ENCODE measurements at regions not wholly inside any gene's neighbourhood (a gene's known extent, or its start where the extent isn't known, plus 50 kb on each side); places are given as distances from the start of the nearest gene placed in this dataset.
"Not testable (repeated sequence)": the region's sequence is repeated elsewhere in the genome, so short reads cannot be mapped to it uniquely, and the experiment has no call there.

GRCh38 chr4:17038510-17039176 lies 140.2 kb upstream of the LDB2 start:
- DNase-seq: no peak

DNA sequence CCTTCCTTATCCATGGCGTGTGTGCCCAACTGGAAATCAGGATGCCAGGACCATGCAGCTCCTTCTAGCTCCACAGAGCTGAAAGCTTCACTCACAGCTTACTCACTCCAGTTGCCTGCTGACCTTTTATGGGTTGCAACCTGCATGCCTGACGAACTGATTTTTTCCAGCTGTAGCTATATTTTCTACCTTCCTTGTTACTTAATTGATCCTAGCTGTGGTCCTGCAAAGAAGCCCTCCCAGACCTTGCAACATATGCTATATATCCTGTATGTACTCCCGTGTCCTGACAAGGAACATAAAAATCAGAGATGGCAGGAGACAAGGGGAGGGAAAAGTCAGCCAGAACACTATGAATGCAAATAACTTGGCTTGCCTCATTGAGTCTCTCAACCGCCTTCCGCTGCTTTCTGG lies 135.3 kb upstream of the LDB2 start:
- DNase-seq: no peak

DNA sequence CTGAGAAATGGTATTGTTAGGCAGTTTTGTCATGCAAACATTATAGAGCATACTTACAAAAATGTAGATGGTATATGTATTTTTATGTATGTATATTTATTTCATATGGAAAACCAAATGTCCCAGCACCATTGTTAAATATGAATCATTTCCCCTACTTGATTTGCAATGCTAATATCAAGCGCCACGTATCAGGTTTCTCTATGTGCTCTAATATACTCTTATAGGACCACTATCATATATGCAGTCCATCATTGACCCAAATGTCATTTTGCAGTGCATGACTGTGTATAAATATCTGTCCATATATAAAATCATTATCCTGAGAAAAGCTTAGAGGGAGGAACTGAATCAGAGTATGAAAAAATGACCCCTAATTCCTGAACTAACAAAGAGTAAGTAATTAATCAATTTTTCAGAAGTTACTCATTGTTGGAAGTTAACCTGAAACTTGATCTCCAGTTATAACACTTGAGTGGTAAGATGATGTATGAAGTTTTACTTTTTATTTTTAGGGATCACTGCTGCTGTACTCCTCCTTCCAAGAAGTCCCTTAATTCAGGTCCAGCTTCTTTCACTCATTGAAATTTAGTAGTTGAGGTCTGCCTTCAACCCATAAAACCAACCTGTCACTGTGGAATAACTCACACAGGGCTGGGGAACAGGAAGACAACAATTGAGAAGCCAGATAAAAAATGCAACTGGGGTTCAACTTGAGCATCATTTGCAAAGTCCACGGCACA lies 134.8 kb upstream of the LDB2 start:
- DNase-seq: no peak

GRCh38 chr4:17030543-17030942 lies 132.1 kb upstream of the LDB2 start:
- DNase-seq: no peak

DNA sequence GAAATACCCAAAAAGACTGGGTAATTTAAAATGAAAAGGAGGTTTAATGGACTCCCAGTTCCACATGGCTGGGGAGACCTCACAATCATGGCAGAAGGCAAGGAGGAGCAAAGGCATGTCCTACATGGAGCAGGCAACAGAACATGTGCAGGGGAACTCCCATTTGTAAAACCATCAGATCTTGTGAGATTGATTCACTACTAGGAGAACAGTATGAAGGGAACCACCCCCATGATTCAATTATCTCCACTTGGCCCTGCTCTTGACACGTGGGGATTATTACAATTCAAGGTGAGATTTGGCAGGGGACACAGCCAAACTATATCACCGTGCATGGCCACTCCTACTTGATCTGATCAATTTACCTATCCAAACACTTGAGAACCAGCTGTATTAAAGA lies 131.5 kb upstream of the LDB2 start:
- no peak for DNase-seq

- DNase-seq: no peak
Observed at GRCh38 chr4:17029432-17029831, 131.0 kb upstream of the LDB2 start.

GRCh38 chr4:17027495-17027894 lies 129.1 kb upstream of the LDB2 start:
- no peak for DNase-seq

DNA sequence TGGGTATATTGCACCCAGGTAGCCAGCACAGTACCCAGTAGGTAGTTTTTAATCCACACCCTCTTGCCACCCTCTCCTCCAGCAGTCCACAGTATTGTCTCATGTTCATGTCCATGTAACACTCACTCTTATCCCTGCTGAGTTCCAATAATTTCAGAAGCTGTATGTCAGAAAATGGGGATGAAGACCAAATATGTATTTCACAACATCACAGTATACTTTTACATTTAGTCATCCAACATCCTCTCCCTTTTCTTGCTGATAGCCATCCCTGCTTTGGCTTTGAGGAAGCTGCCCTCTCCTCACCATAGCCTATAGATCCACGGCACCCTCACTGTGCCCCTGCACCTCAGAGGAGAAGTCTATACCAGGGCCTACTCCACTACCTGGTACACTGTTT lies 126.0 kb upstream of the LDB2 start:
- DNase-seq: no peak

DNA sequence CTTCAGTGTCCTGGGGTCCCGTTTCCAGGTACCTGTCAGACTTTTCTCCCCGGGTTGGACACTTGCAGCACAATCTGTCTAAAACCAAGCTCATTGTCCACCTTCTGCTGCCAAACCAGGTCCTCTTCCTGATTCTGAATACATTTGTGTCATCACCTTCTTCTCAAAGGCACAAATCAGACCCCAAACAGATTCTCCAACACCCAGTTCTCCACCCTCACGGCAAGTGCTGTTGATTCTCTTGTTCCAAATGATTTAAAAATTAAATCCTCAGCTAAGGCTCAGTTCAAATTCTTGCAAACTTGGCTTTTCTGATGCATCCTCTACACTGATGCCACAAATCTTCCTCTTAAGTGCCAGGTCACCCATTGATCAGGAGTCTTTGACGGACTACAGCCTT lies 122.5 kb upstream of the LDB2 start:
- no peak for DNase-seq

- DNase-seq: no peak
Observed at GRCh38 chr4:17020451-17020850, 122.0 kb upstream of the LDB2 start.

DNA sequence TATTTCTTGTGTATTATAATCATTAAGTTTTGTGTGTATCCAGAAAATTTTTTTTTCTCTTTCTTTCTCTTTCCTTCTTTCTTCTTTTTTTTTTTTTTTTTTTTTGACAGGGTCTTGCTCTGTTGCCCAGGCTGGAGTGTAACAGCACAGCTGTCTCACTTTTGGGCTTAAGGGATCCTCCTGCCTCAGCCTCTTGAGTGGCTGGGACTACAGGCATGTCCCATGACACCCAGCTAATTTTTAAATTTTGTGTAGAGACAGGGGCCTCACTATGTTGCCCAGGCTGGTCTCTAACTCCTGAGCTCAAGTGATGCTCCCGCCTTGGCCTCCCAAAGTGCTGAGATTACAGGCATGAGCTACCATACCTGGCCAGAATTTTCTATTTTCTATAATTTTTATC lies 120.2 kb upstream of the LDB2 start:
- not testable (repeated sequence) for DNase-seq

DNA sequence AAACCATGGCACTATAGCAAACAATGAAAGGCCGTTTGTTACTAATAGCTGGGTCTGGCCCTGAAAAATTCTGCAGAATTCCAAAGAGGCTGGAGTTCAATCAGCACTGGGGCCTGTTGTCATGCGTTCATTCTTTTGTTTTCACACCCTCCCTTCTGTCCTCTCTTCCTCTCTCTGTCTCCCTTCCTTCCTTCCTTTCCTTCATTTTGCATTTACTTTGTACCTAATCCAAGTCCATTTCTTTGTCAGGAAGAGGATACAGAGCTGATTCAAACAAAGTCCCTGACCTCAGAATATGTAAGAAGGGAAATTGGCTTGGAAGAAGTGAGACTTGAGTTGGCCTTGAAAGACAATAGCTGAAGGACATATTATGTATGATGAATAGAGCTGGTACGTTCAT lies 119.6 kb upstream of the LDB2 start:
- no peak for DNase-seq

DNA sequence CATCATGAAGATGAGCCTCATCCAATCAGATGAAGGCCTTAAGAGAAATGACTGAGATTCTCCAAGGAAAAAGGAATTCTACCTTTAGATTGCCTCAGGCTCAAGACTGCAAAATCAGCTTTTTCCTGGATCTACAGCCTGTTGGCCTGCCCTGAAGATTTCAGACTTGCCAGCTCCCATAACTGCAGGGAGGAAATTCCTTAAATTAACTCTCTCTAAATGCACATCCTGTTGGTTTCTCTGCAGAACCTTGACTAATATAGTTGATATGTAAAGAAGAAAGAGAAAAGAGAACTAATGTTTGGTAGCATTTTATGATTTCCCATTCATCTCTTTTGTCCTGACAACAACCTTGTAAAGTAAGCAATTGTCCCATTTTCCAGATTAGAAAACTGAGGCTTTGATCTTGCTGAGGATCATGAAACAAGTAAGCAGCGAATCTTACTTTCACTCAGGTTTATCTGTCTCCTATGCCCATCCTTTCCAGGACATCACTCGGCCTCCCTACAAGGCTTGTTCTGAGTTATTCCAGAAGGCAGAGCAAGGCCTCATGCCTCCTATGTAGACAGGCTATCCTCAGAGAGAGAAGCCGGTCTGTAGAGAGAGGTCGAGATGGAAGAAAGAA lies 115.0 kb upstream of the LDB2 start:
- DNase-seq: no peak

DNA sequence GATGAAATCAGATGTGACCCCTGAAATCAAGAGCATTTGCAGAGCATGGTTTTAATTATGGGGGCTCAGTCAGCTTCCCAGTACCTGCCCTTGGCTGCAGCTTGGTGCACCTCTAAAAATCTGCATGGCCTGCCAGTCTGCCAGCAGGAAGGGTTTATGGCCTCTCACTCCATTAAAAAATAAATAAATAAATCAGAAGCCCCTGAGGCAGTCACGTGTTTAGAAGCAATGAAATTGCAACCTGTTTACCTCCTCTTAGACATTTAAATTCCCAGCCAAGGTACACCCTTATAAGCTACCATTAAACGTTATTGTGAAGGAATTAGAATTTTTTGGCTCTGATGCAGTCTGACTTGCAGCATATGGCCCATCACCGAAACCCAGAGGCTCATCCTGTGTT lies 114.0 kb upstream of the LDB2 start:
- no peak for DNase-seq

- DNase-seq: no peak
Observed at GRCh38 chr4:17010426-17011087, 112.1 kb upstream of the LDB2 start.

GRCh38 chr4:17009871-17010367 lies 111.5 kb upstream of the LDB2 start:
- DNase-seq: no peak

DNA sequence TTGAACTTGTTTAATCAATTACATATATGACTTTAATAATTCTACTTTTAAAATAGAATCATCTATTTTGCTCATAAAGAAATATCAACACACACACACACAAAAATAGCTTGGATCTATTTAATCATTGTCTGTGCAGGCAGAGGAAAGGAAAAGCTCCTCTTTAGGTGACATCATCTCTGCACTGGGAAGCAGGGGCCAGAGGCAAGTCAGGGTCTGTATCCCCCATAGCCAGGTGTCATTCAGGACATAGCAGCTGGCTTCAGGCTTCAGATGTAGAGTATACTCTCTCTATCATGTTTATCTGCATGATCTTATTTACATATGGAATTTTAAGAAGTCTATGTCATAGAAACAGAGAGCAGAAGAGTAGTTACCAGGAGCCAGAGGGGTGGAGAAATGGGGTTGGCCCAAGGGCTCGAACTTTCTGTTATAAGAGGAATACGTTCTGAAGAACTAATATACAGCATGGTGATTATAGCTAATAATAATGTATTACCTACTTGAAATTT lies 110.4 kb upstream of the LDB2 start:
- no peak for DNase-seq

DNA sequence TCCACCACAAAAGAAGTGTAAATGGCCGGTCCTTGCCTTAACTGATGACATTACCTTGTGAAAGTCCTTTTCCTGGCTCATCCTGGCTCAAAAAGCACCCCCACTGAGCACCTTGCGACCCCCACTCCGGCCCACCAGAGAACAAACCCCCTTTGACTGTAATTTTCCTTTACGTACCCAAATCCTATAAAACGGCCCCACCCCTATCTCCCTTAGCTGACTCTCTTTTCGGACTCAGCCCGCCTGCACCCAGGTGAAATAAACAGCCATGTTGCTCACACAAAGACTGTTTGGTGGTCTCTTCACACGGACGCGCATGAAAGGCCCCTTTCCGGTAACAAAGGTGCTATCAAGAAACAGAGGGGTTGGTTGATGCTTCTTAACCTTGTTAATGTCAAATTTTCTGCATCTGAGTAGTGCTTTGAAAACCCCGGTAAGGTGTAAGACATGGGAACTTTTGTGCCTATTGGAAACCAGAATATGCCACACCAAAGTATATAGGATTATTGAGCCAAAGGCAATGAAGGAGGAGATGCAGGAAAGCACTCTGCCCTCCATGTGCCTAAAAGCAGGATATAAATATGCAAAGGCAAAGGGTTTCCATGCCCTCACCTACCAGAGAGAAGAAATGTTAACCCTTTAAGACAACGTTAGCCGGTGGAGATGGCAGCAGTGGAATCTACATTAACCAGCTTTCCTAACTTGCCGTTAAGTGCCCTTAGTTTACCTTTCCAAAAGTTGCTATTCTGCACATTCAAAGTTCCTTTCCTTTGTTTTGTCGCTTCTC lies 105.4 kb upstream of the LDB2 start:
- DNase-seq: not testable (repeated sequence)

- no peak for DNase-seq
Observed at GRCh38 chr4:16995451-16995850, 97.0 kb upstream of the LDB2 start.

- DNase-seq: no peak
Observed at GRCh38 chr4:16993956-16994840, 95.8 kb upstream of the LDB2 start.

DNA sequence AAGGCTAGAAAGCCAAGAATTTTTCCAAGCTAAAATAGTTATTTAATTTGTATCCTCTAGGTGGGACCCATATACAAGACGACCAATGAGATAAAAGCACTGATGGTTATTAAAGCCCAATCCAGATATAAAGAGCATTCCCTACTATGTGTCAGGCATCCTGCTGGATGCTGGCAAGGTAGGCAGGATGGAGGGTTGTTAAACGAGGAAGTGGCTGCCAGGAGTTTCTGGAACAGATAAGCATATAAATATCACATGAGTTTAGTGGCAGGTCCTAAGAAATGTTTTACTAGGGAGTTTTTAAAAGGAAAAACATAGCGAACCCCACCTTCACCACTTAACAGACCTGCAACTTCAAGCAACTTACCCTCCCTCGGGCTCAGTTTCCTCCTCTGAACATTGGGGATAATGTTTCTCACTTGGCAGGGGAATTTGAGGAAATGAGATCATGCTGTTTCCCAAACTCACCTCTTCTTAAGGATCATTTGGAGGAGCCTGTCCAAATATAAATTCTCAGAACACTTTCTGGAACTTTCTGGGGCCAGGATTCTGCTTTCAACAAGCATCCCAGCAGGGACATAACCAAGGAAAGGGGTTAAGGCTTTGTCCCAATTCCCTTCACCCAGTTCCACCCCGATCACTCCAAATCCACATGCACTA lies 94.3 kb upstream of the LDB2 start:
- DNase-seq: no peak

Measured in NCI-H146 (cell line).